ENCODE measurements at regions not wholly inside any gene's neighbourhood (a gene's known extent, or its start where the extent isn't known, plus 50 kb on each side); places are given as distances from the start of the nearest gene placed in this dataset.

GRCh38 chr6:48883116-48883515 lies 579.9 kb downstream of the MMUT start:
- Histone ChIP-seq H3K27ac (ENCODE audit: low read depth, low read length) (no peak overlapping the region), H3K4me1 (ENCODE audit: insufficient read depth, low read length) (no peaks in the 10 kb centered on the region), H3K27me3 (ENCODE audit: insufficient read depth, low read length) (no peaks in the 10 kb centered on the region), H3K4me3 (ENCODE audit: insufficient read depth, low read length) (no peak overlapping the region), H2AFZ (ENCODE audit: low read length) (peak overlapping the region; percentile 5), H3K36me3 (ENCODE audit: insufficient read depth, low read length) (no peaks in the 10 kb centered on the region), H3K79me2 (ENCODE audit: insufficient read depth, low read length) (no peaks in the 10 kb centered on the region), H4K20me1 (ENCODE audit: insufficient read depth, low read length) (no peaks in the 10 kb centered on the region), H3K9me3 (ENCODE audit: low read depth, low read length) (no peaks in the 10 kb centered on the region), H3K4me2 (ENCODE audit: insufficient read depth, low read length) (no peak overlapping the region)
- TF ChIP-seq CTCF (IDR thresholded peaks at IDR 0.05; ENCODE audit: extremely low read depth, low read depth, low read length), result no peak
- DNase-seq (ENCODE audit: insufficient read length, low spot score, missing footprints), result no peak

GRCh38 chr6:48881551-48881950 lies 581.5 kb downstream of the MMUT start:
- no peaks in the 10 kb centered on the region for H3K27me3 ChIP-seq (ENCODE audit: insufficient read depth, low read length)
- no peak overlapping the region for H2AFZ ChIP-seq (ENCODE audit: low read length)
- TF ChIP-seq CTCF (IDR thresholded peaks at IDR 0.05; ENCODE audit: extremely low read depth, low read depth, low read length), result no peak
- no peaks in the 10 kb centered on the region for H3K36me3 ChIP-seq (ENCODE audit: insufficient read depth, low read length)
- H3K79me2 ChIP-seq (ENCODE audit: insufficient read depth, low read length), result no peaks in the 10 kb centered on the region
- no peaks in the 10 kb centered on the region for H4K20me1 ChIP-seq (ENCODE audit: insufficient read depth, low read length)
- no peaks in the 10 kb centered on the region for H3K4me1 ChIP-seq (ENCODE audit: insufficient read depth, low read length)
- no peaks in the 10 kb centered on the region for H3K9me3 ChIP-seq (ENCODE audit: low read depth, low read length)
- no peak overlapping the region for H3K4me3 ChIP-seq (ENCODE audit: insufficient read depth, low read length)
- no peak overlapping the region for H3K4me2 ChIP-seq (ENCODE audit: insufficient read depth, low read length)
- H3K27ac ChIP-seq (ENCODE audit: low read depth, low read length), result no peak overlapping the region
- DNase-seq (ENCODE audit: insufficient read length, low spot score, missing footprints), result no peak

- no peaks in the 10 kb centered on the region for H3K27me3 ChIP-seq (ENCODE audit: insufficient read depth, low read length)
- no peak overlapping the region for H3K4me3 ChIP-seq (ENCODE audit: insufficient read depth, low read length)
- H3K36me3 ChIP-seq (ENCODE audit: insufficient read depth, low read length), result no peaks in the 10 kb centered on the region
- no peak overlapping the region for H3K4me2 ChIP-seq (ENCODE audit: insufficient read depth, low read length)
- H4K20me1 ChIP-seq (ENCODE audit: insufficient read depth, low read length), result no peaks in the 10 kb centered on the region
- no peak overlapping the region for H2AFZ ChIP-seq (ENCODE audit: low read length)
- no peak overlapping the region for H3K27ac ChIP-seq (ENCODE audit: low read depth, low read length)
- H3K79me2 ChIP-seq (ENCODE audit: insufficient read depth, low read length), result no peaks in the 10 kb centered on the region
- H3K4me1 ChIP-seq (ENCODE audit: insufficient read depth, low read length), result no peaks in the 10 kb centered on the region
- H3K9me3 ChIP-seq (ENCODE audit: low read depth, low read length), result no peaks in the 10 kb centered on the region
- no peak for TF ChIP-seq CTCF (IDR thresholded peaks at IDR 0.05; ENCODE audit: extremely low read depth, low read depth, low read length)
- no peak for DNase-seq (ENCODE audit: insufficient read length, low spot score, missing footprints)
Observed at GRCh38 chr6:48869595-48869994, 593.5 kb downstream of the MMUT start.

- TF ChIP-seq CTCF (IDR thresholded peaks at IDR 0.05; ENCODE audit: extremely low read depth, low read depth, low read length), result no peak
- Histone ChIP-seq H2AFZ (ENCODE audit: low read length) (no peak overlapping the region), H3K9me3 (ENCODE audit: low read depth, low read length) (no peaks in the 10 kb centered on the region), H3K4me3 (ENCODE audit: insufficient read depth, low read length) (no peak overlapping the region), H3K4me2 (ENCODE audit: insufficient read depth, low read length) (no peak overlapping the region), H3K27ac (ENCODE audit: low read depth, low read length) (no peak overlapping the region), H4K20me1 (ENCODE audit: insufficient read depth, low read length) (no peaks in the 10 kb centered on the region), H3K79me2 (ENCODE audit: insufficient read depth, low read length) (no peaks in the 10 kb centered on the region), H3K36me3 (ENCODE audit: insufficient read depth, low read length) (no peaks in the 10 kb centered on the region), H3K27me3 (ENCODE audit: insufficient read depth, low read length) (no peaks in the 10 kb centered on the region), H3K4me1 (ENCODE audit: insufficient read depth, low read length) (no peaks in the 10 kb centered on the region)
- DNase-seq (ENCODE audit: insufficient read length, low spot score, missing footprints), result no peak
Observed at GRCh38 chr6:48866682-48867081, 596.4 kb downstream of the MMUT start.

All from osteoblast (primary cell).